ENCODE measurements at regions not wholly inside any gene's neighbourhood (a gene's known extent, or its start where the extent isn't known, plus 50 kb on each side); places are given as distances from the start of the nearest gene placed in this dataset.

DNA sequence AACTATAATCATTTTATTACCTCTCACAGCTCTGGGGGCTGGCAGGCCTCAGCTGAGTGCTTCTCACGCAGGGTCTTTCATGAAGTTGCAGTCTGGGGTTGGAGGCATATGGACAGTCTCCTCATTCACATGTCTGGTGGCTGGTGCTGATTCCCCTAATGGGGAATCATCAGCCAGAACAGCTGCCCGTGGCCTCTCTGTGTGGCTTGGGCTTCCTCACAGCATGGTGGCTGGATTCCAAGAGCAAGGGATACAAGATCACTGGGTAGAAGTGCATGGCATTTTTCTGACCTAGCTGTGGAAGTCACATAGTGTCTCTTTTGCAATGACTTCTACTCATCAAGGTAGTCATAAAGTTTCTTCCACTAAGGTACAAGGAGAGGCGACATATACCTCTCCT is 59.0 kb upstream of the LAPTM4A start:
- no peak for DNase-seq

DNA sequence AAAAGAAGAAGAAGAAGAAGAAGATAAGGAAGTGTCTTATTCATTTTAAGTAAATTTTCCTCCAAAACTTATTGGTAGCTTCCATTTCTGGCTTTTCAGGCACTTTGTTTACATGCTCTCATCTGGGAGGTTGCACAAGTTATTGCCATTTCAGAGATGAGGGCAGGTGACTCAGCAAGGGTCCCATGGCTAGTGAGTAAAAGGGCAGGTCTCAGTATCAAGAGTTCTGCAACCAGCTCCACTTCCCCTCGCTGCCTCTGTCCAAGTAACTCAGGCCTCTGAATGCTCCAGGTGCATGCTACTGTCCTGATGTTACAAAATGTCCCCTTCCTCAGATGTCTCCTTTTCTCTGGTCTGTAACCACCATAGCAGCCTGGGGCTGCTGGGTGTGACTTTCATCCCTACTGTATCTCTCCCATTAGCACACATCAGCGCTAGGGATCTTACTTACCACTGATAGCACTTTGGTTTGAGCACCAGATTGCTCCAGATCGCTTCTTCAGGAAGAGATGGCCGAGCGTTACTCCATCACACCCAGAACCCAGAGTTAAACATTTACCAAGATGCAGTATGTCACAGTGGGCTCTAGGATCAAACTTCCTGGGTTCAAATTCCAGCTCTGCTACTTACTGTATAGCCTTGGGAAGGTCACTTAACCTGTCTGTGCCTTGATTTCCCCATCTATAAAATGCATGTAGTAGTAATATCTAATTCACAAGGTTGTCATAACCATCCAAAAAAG is 57.4 kb upstream of the LAPTM4A start:
- DNase-seq: no peak

DNA sequence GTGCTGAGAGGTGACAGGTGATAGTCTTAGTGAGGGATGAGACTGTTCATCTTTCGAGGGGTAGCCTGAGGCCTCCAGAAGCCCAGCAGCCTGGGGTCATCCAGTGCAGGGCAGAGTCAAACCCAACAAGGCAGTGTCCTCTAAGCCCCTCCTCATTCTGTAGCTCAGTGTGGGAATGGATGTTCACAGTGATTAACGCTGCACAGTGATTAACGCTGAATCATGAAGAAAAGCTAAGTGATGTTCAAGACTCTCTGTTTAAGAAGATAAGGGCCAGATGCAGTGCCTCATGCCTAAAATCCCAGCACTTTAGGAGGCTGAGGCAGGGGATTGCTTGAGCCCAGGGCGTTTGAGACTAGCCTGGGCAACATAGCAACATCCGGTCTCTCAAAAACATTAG is 56.3 kb upstream of the LAPTM4A start:
- no peak for DNase-seq

DNA sequence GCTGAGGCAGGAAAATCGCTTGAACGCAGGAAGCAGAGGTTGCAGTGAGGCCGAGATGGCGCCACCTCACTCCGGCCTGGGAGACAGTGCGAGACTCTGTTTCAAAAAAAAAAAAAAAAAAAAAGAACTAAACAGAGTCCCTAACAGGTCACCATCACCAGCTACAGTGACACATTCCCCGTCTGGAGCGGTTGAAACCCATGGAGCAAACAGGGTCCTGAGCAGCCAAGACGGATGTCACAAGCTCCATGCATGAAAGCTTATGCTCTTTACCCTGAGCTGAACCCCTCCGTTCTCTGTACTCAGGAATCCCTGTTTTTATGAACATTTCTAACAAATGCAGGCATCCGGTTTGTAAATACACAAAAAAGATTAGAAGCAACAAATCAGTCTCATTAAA is 55.9 kb upstream of the LAPTM4A start:
- no peak for DNase-seq

GRCh38 chr2:20106746-20107145 is 55.3 kb upstream of the LAPTM4A start:
- peak; percentile 16 to 67 for DNase-seq

DNA sequence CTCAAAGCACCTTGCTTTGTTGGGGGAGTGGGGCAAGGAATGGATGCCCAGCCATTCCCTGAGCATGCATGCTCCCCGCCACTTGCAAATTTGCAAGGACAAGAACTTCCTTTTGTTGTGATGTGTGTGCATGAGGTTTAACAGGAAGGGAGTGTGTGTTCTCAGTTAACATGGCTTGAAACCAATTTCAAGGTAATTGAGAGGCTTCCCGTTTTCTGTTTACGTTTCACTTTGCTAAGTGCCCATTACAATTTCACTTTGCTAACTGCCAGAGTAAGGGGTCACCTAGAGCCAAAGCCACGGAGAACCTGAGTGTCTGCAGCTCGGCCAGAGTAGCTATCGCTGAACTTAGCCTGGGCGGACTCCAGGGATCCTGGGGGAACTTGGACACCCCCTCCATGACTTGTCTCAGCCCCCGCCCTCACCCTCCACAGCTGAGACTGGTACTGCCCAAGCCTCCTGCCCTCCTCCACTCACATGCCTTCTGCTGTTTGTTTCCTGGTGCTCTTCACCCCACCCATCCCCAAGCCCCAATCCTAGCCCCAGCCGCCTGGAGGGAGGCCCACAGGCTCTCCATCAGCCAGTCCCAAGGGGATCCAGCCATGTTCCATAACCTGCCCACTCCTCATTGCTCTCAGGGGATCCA is 53.6 kb upstream of the LAPTM4A start:
- no peak for DNase-seq

GRCh38 chr2:20103530-20103929 is 52.1 kb upstream of the LAPTM4A start:
- peak in 1 of 2 experiments; percentile 35 for DNase-seq

Data from SW 1271 (cell line).